ENCODE measurements at regions not wholly inside any gene's neighbourhood (a gene's known extent, or its start where the extent isn't known, plus 50 kb on each side); places are given as distances from the start of the nearest gene placed in this dataset.

- TF ChIP-seq CTCF (IDR thresholded peaks at IDR 0.05; ENCODE audit: low read depth, low read length) = no peak
- no peak overlapping the region for H3K4me3 ChIP-seq (ENCODE audit: low read depth, low read length)
Measured at GRCh38 chr13:78428646-78429045, 174.7 kb downstream of the POU4F1 start.

- TF ChIP-seq CTCF (IDR thresholded peaks at IDR 0.05; ENCODE audit: low read depth, low read length) = no peak
Measured at GRCh38 chr13:78426183-78426582, 177.2 kb downstream of the POU4F1 start.

GRCh38 chr13:78420814-78421213 is 182.5 kb downstream of the POU4F1 start:
- no peak for TF ChIP-seq CTCF (IDR thresholded peaks at IDR 0.05; ENCODE audit: low read depth, low read length)

More at GRCh38 chr13:78426183-78426582, 177.2 kb downstream of the POU4F1 start:
- no peak overlapping the region for H3K4me3 ChIP-seq (ENCODE audit: low read depth, low read length)

GRCh38 chr13:78413887-78414553 is 189.3 kb downstream of the POU4F1 start:
- TF ChIP-seq CTCF (IDR thresholded peaks at IDR 0.05; ENCODE audit: low read depth, low read length) = no peak
- H3K4me3 ChIP-seq (ENCODE audit: low read depth, low read length) = no peak overlapping the region

More at GRCh38 chr13:78420814-78421213, 182.5 kb downstream of the POU4F1 start:
- no peak overlapping the region for H3K4me3 ChIP-seq (ENCODE audit: low read depth, low read length)

- no peak for TF ChIP-seq CTCF (IDR thresholded peaks at IDR 0.05; ENCODE audit: low read depth, low read length)
Measured at GRCh38 chr13:78410847-78411246, 192.5 kb downstream of the POU4F1 start.

GRCh38 chr13:78410164-78410563 is 193.2 kb downstream of the POU4F1 start:
- H3K4me3 ChIP-seq (ENCODE audit: low read depth, low read length) = no peak overlapping the region
- TF ChIP-seq CTCF (IDR thresholded peaks at IDR 0.05; ENCODE audit: low read depth, low read length) = no peak

More at GRCh38 chr13:78410847-78411246, 192.5 kb downstream of the POU4F1 start:
- H3K4me3 ChIP-seq (ENCODE audit: low read depth, low read length) = no peak overlapping the region

- TF ChIP-seq CTCF (IDR thresholded peaks at IDR 0.05; ENCODE audit: low read depth, low read length) = no peak
- no peak overlapping the region for H3K4me3 ChIP-seq (ENCODE audit: low read depth, low read length)
Measured at GRCh38 chr13:78409172-78409571, 194.2 kb downstream of the POU4F1 start.

All from WI38 (cell line).